Spleen (tissue), 11 donors: ENCODE measurements at regions not wholly inside any gene's neighbourhood (a gene's known extent, or its start where the extent isn't known, plus 50 kb on each side); places are given as distances from the start of the nearest gene placed in this dataset.

Source experiments
- DNase-seq: peaks from one replicate; pipeline ENCODE4 v3.0.0-alpha.2; 2020
- H3K27ac ChIP-seq, 8 donors: fragments of 200-600 bp; sonication (generic) in 7 of 8; 1 replicate in 4 of 8; 2 replicates in 4 of 8; pipeline versions ENCODE4 v1.5.0 to v1.8.0; 2016 to 2021; ENCODE audit warnings: inconsistent platforms in 4 of 8, mild to moderate bottlenecking in 4 of 8, moderate library complexity in 1 of 8
- H3K27me3 ChIP-seq, 7 donors: fragments of 200-600 bp; sonication (generic) in 6 of 7; replicated peaks in 1 of 7; 1 replicate in 4 of 7; 2 replicates in 3 of 7; pipeline versions ENCODE4 v1.5.0 to v1.8.0; 2016 to 2021; ENCODE audit warnings: inconsistent platforms in 3 of 7, mild to moderate bottlenecking in 1 of 7
- H3K36me3 ChIP-seq, 6 donors: fragments of 200-600 bp; sonication (generic) in 5 of 6; 1 replicate in 4 of 6; 2 replicates in 2 of 6; pipeline versions ENCODE4 v1.5.0 to v1.8.0; 2016 to 2021; ENCODE audit warnings: inconsistent platforms in 2 of 6
- H3K4me1 ChIP-seq, 6 donors: fragments of 200-600 bp; sonication (generic) in 5 of 6; 1 replicate in 3 of 6; 2 replicates in 3 of 6; pipeline versions ENCODE4 v1.5.0 to v1.8.0; 2016 to 2021; ENCODE audit warnings: inconsistent platforms in 3 of 6
- H3K4me3 ChIP-seq, 8 donors: fragments of 200-600 bp; sonication (generic) in 7 of 8; 1 replicate in 4 of 8; 2 replicates in 4 of 8; pipeline versions ENCODE4 v1.5.0 to v1.8.0; 2016 to 2021; ENCODE audit warnings: inconsistent platforms in 4 of 8, mild to moderate bottlenecking in 4 of 8, moderate library complexity in 2 of 8
- H3K9me3 ChIP-seq, 8 donors: fragments of 200-600 bp; sonication (generic) in 7 of 8; 1 replicate in 4 of 8; 2 replicates in 4 of 8; pipeline versions ENCODE4 v1.5.0 to v1.8.0; 2016 to 2021; ENCODE audit warnings: inconsistent platforms in 4 of 8
- POLR2A ChIP-seq, 3 donors: fragments of 450-650 bp; IDR thresholded peaks; one replicate each; pipeline ENCODE4 v1.5.1; 2017; ENCODE audit warnings: antibody characterized with exemption in 3 of 3, mild to moderate bottlenecking in 1 of 3
- POLR2AphosphoS5 ChIP-seq, 3 donors: sonication (generic); formaldehyde crosslinking; IDR thresholded peaks; one replicate each; pipeline ENCODE4 v1.5.1; 2017; ENCODE audit warnings: antibody characterized with exemption in 3 of 3
- WGBS, 5 donors: extraction: QIAGEN DNeasy Blood & Tissue Kit in 3 of 5; methylation state at CpG; one replicate each; pipeline versions ENCODE4 v1.1.5 to v1.1.7; 2013 to 2018; 5-methylcytosine and 5-hydroxymethylcytosine counted together
- intact Hi-C: fragments of 100-400 bp; cut with DNase I; formaldehyde crosslinking; loops from one replicate; pipeline ENCODE4 v1.15.0; 2023; ENCODE audit warnings: low total_unique reads
- TF ChIP-seq, protein P1 (sequence below), 11 experiments: fragments of 200-600 bp in 7 of 11; fragments of 450-650 bp in 4 of 11; sonication (generic) in 4 of 11; IDR thresholded peaks in 8 of 11; conservative IDR thresholded peaks in 3 of 11; 1 replicate in 7 of 11; 2 replicates in 4 of 11; pipeline versions ENCODE4 v1.4.0 to v1.8.0; 2016 to 2021; ENCODE audit warnings: antibody characterized with exemption in 11 of 11, inconsistent platforms in 4 of 11, mild to moderate bottlenecking in 1 of 11
- donor health status: healthy with polysubstance abuse.
- donor health status: DM: no; HTN: no; CAD: no; lungs with moderate emphysema.
- donor health status: DM: no; HTN: no; CAD: no.
- donor health status: Bipolar disorder and iron deficiency.
- donor health status: healthy.
- donor health status: DM: no; HTN: no; CAD: no.
- donor health status: DM: yes; HTN: yes; CAD: no.

DNA sequence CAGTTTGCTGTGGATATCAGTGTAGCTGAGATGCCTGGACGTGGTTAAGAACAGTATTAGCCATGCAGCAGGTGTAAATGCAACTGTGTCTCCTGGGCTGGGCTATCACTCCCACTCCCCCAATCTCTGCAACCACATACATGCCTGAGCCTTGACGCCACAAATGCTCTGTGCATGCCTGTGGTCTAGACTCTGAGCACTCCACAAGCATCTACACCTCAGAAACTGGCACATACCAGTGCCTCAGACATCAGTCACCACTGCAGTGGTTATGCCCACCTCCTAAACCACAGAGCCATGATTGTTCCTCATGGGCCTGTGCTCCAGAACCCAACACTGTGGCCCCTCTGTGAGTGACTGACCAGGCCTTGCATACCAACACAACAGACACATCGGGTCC is 226.8 kb upstream of the ALG10 start:
- 66 to 85% (median 70%) methylated on average over 3 of the region's 3 CpGs for WGBS, 5 donors
- H3K36me3 ChIP-seq, result no peaks in the 10 kb centered on the region

DNA sequence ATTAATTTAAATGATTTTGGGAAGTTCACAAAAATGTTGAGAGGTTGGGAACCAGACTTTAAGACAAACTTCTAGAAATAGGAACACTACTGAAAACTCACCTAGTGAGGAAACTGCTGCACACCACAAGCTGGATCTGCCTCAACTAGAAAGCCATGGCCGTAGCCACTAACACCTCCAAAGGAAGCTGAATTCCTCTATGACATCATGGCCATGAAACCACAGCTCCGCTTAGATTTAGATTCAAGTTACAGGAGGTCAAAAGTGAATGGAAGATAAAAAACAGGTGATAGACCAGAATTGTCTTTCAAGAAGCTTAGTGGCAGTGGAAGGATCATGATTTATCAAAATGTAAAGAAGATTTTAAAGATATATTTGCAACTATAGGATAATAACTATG is 208.8 kb upstream of the ALG10 start:
- no peaks in the 10 kb centered on the region for H3K36me3 ChIP-seq
- intact Hi-C loops, result no loop called here
- H3K4me1 ChIP-seq, result no peaks in the 10 kb centered on the region

More for the DNA sequence above, 226.8 kb upstream of the ALG10 start:
- no peak for DNase-seq
- intact Hi-C loops, result no loop called here
- H3K4me3 ChIP-seq, result no peak overlapping the region
- H3K9me3 ChIP-seq, result peaks cover 0 to 45% (median 9%) of the 10 kb centered on the region in 8 donors
- TF ChIP-seq POLR2A (IDR thresholded peaks at IDR 0.05) (no peak), POLR2AphosphoS5 (IDR thresholded peaks at IDR 0.05) (no peak)
- TF ChIP-seq, protein P1, sequence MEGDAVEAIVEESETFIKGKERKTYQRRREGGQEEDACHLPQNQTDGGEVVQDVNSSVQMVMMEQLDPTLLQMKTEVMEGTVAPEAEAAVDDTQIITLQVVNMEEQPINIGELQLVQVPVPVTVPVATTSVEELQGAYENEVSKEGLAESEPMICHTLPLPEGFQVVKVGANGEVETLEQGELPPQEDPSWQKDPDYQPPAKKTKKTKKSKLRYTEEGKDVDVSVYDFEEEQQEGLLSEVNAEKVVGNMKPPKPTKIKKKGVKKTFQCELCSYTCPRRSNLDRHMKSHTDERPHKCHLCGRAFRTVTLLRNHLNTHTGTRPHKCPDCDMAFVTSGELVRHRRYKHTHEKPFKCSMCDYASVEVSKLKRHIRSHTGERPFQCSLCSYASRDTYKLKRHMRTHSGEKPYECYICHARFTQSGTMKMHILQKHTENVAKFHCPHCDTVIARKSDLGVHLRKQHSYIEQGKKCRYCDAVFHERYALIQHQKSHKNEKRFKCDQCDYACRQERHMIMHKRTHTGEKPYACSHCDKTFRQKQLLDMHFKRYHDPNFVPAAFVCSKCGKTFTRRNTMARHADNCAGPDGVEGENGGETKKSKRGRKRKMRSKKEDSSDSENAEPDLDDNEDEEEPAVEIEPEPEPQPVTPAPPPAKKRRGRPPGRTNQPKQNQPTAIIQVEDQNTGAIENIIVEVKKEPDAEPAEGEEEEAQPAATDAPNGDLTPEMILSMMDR (IDR thresholded peaks at IDR 0.05 in 8 of 11, conservative IDR thresholded peaks at IDR 0.05 in 3 of 11), result no peak
- H3K27ac ChIP-seq, result no peak overlapping the region
- H3K4me1 ChIP-seq, result no peaks in the 10 kb centered on the region
- no peaks in the 10 kb centered on the region for H3K27me3 ChIP-seq

DNA sequence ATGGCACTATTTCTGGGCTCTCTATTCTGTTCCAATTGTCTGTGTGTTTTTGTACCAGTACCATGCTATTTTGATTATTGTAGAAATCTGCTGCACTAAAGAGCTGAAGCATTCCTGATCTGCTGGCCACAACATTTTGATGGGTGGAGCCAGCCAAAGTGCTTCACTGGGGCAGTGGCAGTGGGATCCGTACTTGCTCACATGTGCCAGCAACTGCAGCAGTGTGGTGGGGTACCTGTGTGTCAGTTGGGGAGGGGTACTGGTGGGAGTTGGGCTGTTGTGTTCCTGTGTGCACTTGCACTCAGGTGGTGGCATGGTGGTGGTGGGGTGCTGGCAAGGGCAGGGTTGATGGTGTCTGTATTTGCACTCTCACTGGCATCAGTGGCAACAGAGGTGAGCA is 204.6 kb upstream of the ALG10 start:
- 86 to 100% (median 87%) methylated on average over 1 of the region's 1 CpG for WGBS, 5 donors
- Histone ChIP-seq H3K4me1 (no peaks in the 10 kb centered on the region), H3K36me3 (no peaks in the 10 kb centered on the region), H3K9me3 (peaks cover 0 to 48% (median 14%) of the 10 kb centered on the region in 8 donors), H3K27me3 (no peaks in the 10 kb centered on the region), H3K4me3 (no peak overlapping the region), H3K27ac (no peak overlapping the region)
- TF ChIP-seq, protein P1 (IDR thresholded peaks at IDR 0.05 in 8 of 11, conservative IDR thresholded peaks at IDR 0.05 in 3 of 11), result no peak
- TF ChIP-seq POLR2A (IDR thresholded peaks at IDR 0.05), result no peak
- intact Hi-C loops, result no loop called here
- DNase-seq, result no peak

More for the DNA sequence above, 208.8 kb upstream of the ALG10 start:
- H3K27me3 ChIP-seq, result no peaks in the 10 kb centered on the region
- DNase-seq, result no peak
- TF ChIP-seq, protein P1 (IDR thresholded peaks at IDR 0.05 in 8 of 11, conservative IDR thresholded peaks at IDR 0.05 in 3 of 11), result no peak
- no peak for TF ChIP-seq POLR2A (IDR thresholded peaks at IDR 0.05)
- no peak for TF ChIP-seq POLR2AphosphoS5 (IDR thresholded peaks at IDR 0.05)
- no peak overlapping the region for H3K4me3 ChIP-seq
- H3K9me3 ChIP-seq, result peaks cover 0 to 28% (median 14%) of the 10 kb centered on the region in 8 donors
- H3K27ac ChIP-seq, result no peak overlapping the region
- WGBS, 5 donors, result 79 to 86% (median 81%) methylated on average over 2 of the region's 2 CpGs

DNA sequence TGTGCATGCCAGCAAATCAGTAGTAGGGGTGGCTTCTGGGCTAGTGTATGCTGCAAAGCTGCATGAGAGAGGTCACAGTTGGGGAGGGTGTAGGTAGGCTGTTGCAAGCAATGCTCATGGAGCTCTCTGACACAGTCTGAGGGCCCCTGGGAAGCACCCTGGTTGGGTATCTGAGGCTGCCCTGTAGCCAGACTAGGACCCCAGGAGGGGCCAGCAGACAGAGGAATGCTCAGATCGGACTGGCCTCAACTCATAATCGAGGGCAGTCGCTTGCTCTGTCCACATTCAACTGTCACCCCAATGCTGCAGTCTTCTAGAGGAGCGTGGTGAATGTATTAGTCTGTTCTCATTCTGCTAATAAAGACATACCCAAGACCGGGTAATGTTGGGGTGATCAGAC is 204.0 kb upstream of the ALG10 start:
- Histone ChIP-seq H3K27me3 (no peaks in the 10 kb centered on the region), H3K4me3 (no peak overlapping the region), H3K27ac (no peak overlapping the region), H3K36me3 (no peaks in the 10 kb centered on the region), H3K9me3 (peaks cover 0 to 48% (median 14%) of the 10 kb centered on the region in 8 donors), H3K4me1 (no peaks in the 10 kb centered on the region)
- TF ChIP-seq POLR2AphosphoS5 (IDR thresholded peaks at IDR 0.05), result no peak
- TF ChIP-seq, protein P1 (IDR thresholded peaks at IDR 0.05 in 8 of 11, conservative IDR thresholded peaks at IDR 0.05 in 3 of 11), result no peak
- TF ChIP-seq POLR2A (IDR thresholded peaks at IDR 0.05), result no peak
- no peak for DNase-seq
- 72 to 84% (median 82%) methylated on average over 5 of the region's 5 CpGs for WGBS, 5 donors
- intact Hi-C loops, result no loop called here
